ENCODE measurements at regions not wholly inside any gene's neighbourhood (a gene's known extent, or its start where the extent isn't known, plus 50 kb on each side); places are given as distances from the start of the nearest gene placed in this dataset.

GRCh38 chr2:234206738-234207137, 156.2 kb downstream of the SPP2 start:
- no peaks in the 10 kb centered on the region for H3K36me3 ChIP-seq (ENCODE audit: control insufficient read depth in 2 of 2, extremely low read depth in 1 of 2, insufficient read depth in 2 of 2, low read length in 2 of 2)
- no peak overlapping the region for H3K9ac ChIP-seq (replicated peaks; ENCODE audit: extremely low read depth, insufficient read depth, low read length)
- no TSS peak for BruUV-seq (replicated peaks)
- H3K27ac ChIP-seq (ENCODE audit: insufficient read depth, low read depth, low read length), result no peak overlapping the region
- FAIRE-seq, result no peak
- no peaks in the 10 kb centered on the region for H3K9me3 ChIP-seq (replicated peaks; ENCODE audit: control insufficient read depth, insufficient read depth, low read length)
- CTCF ChIA-PET, result no interaction called here
- H3K79me2 ChIP-seq (ENCODE audit: control insufficient read depth, insufficient read depth, low read length), result no peaks in the 10 kb centered on the region
- H3K9me1 ChIP-seq (replicated peaks; ENCODE audit: control insufficient read depth, extremely low read depth, insufficient read depth, low read length), result no peaks in the 10 kb centered on the region
- H2AFZ ChIP-seq (ENCODE audit: low read depth, low read length), result no peak overlapping the region
- no peak overlapping the region for H3K4me3 ChIP-seq (replicated peaks in 1 of 3; ENCODE audit: insufficient read depth in 1 of 3, low read depth in 1 of 3, low read length in 3 of 3)
- H4K20me1 ChIP-seq (replicated peaks; ENCODE audit: control insufficient read depth, extremely low read depth, insufficient read depth, low read length), result no peaks in the 10 kb centered on the region
- no peak for TF ChIP-seq JUN (IDR thresholded peaks at IDR 0.05; ENCODE audit: borderline replicate concordance, insufficient read depth, insufficient read length, low read depth)
- TF ChIP-seq CTCF (IDR thresholded peaks at IDR 0.05; ENCODE audit: extremely low read depth in 1 of 2, insufficient read depth in 1 of 2, low read depth in 1 of 2, low read length in 2 of 2), result no peak
- TF ChIP-seq MYC (IDR thresholded peaks at IDR 0.05; ENCODE audit: low read depth, low read length), result no peak
- no peak for TF ChIP-seq FOS (IDR thresholded peaks at IDR 0.05; ENCODE audit: borderline replicate concordance, insufficient read depth, low read length)
- TF ChIP-seq POLR2AphosphoS5 (IDR thresholded peaks at IDR 0.05; ENCODE audit: insufficient read depth, low read depth, low read length), result no peak
- TF ChIP-seq MAX (IDR thresholded peaks at IDR 0.05; ENCODE audit: insufficient read depth, insufficient read length), result no peak
- no peak for TF ChIP-seq EZH2 (IDR thresholded peaks at IDR 0.05; ENCODE audit: borderline replicate concordance, low read depth, low read length, severe bottlenecking)
- no peak for TF ChIP-seq POLR2A (IDR thresholded peaks at IDR 0.05; ENCODE audit: low read depth, low read length)
- TF ChIP-seq GATA2 (IDR thresholded peaks at IDR 0.05; ENCODE audit: insufficient read depth, insufficient read length, low read depth, low read length), result no peak
- no peak overlapping the region for H3K4me2 ChIP-seq (ENCODE audit: insufficient read depth, low read length)
- intact Hi-C loops (cut with micrococcal nuclease), result no loop called here
- H3K27me3 ChIP-seq (ENCODE audit: control insufficient read depth in 2 of 2, insufficient read depth in 2 of 2, low read length in 2 of 2), result no peaks in the 10 kb centered on the region
- H3K4me1 ChIP-seq (ENCODE audit: control insufficient read depth, extremely low read depth, insufficient read depth, low read length), result peaks cover 17% of the 10 kb centered on the region
- POLR2A ChIA-PET, result no interaction called here
- dilution Hi-C loops (cut with MboI; ENCODE audit: extremely low pct_ligation_motif_present, low sequenced_read_pairs), result no loop called here
- DNase-seq (ENCODE audit: low read depth, low spot score), result no peak
